CD14-positive monocyte (primary cell): ENCODE measurements at regions not wholly inside any gene's neighbourhood (a gene's known extent, or its start where the extent isn't known, plus 50 kb on each side); places are given as distances from the start of the nearest gene placed in this dataset.

ENCODE experiments used
- DNase-seq, 3 donors: peaks; one replicate each; pipeline ENCODE4 v3.0.0-alpha.2; 2011 to 2022
- H2AFZ ChIP-seq: 2 replicates; pipeline ENCODE4 v1.6.0; 2012; ENCODE audit warnings: mild to moderate bottlenecking, low read depth, low read length, inconsistent platforms; ENCODE audit not compliant: insufficient read depth, poor library complexity, severe bottlenecking
- H3K27ac ChIP-seq, 2 donors: 1 replicate in 1 of 2; 2 replicates in 1 of 2; pipeline ENCODE4 v1.5.1; 2012 to 2013; ENCODE audit warnings: low read length in 2 of 2, control low read depth in 1 of 2, inconsistent platforms in 1 of 2, low read depth in 1 of 2, mild to moderate bottlenecking in 1 of 2
- H3K27me3 ChIP-seq, 2 donors: one replicate each; pipeline versions ENCODE4 v1.6.0 to v1.6.1; 2011 to 2013; ENCODE audit warnings: low read length in 2 of 2; ENCODE audit not compliant: control insufficient read depth in 2 of 2, insufficient read depth in 2 of 2
- H3K36me3 ChIP-seq, 2 donors: replicated peaks in 1 of 2; 1 replicate in 1 of 2; 2 replicates in 1 of 2; pipeline versions ENCODE4 v1.5.1 to v1.6.1; 2012 to 2013; ENCODE audit warnings: low read length in 2 of 2, control low read depth in 1 of 2, inconsistent platforms in 1 of 2, mild to moderate bottlenecking in 1 of 2; ENCODE audit not compliant: insufficient read depth in 2 of 2, control insufficient read depth in 1 of 2
- H3K4me1 ChIP-seq, 2 donors: 1 replicate in 1 of 2; 2 replicates in 1 of 2; pipeline versions ENCODE4 v1.5.1 to v1.6.1; 2012 to 2013; ENCODE audit warnings: low read length in 2 of 2, control low read depth in 1 of 2, inconsistent platforms in 1 of 2, mild to moderate bottlenecking in 1 of 2, moderate library complexity in 1 of 2; ENCODE audit not compliant: insufficient read depth in 2 of 2, control insufficient read depth in 1 of 2
- H3K4me2 ChIP-seq: replicated peaks from 2 replicates; pipeline ENCODE3; 2012; ENCODE audit warnings: low read length, moderate library complexity, mild to moderate bottlenecking; ENCODE audit not compliant: poor library complexity, severe bottlenecking; ENCODE audit errors: extremely low read depth
- H3K4me3 ChIP-seq, 3 experiments: fragments of 200-600 bp in 1 of 3; sonication (generic) in 1 of 3; replicated peaks in 1 of 3; 1 replicate in 2 of 3; 2 replicates in 1 of 3; pipeline ENCODE4 v1.5.1; 2011 to 2013; ENCODE audit warnings: low read length in 3 of 3, mild to moderate bottlenecking in 3 of 3, control low read depth in 2 of 3, low read depth in 2 of 3, inconsistent platforms in 1 of 3, moderate library complexity in 1 of 3
- H3K79me2 ChIP-seq: 2 replicates; pipeline ENCODE4 v1.6.0; 2012; ENCODE audit warnings: mild to moderate bottlenecking, control low read depth, inconsistent platforms, low read length, moderate library complexity; ENCODE audit not compliant: insufficient read depth
- H3K9ac ChIP-seq: 2 replicates; pipeline ENCODE4 v1.6.0; 2017; ENCODE audit warnings: low read length, mild to moderate bottlenecking; ENCODE audit not compliant: insufficient read depth, poor library complexity, severe bottlenecking
- H3K9me3 ChIP-seq, 2 donors: replicated peaks in 1 of 2; 1 replicate in 1 of 2; 2 replicates in 1 of 2; pipeline versions ENCODE4 v1.5.1 to v1.6.1; 2012 to 2013; ENCODE audit warnings: low read length in 2 of 2, control low read depth in 1 of 2; ENCODE audit not compliant: control insufficient read depth in 1 of 2, insufficient read depth in 1 of 2
- H4K20me1 ChIP-seq: 2 replicates; pipeline ENCODE4 v1.6.0; 2012; ENCODE audit warnings: mild to moderate bottlenecking, low read length, control low read depth, moderate library complexity; ENCODE audit not compliant: insufficient read depth
- H3K27ac Mint-ChIP-seq, 7 donors: one replicate each; pipeline ENCODE4 v1.8.0; 2020; ENCODE audit warnings: mild to moderate bottlenecking in 7 of 7, mixed read lengths in 7 of 7, moderate library complexity in 6 of 7, inconsistent platforms in 2 of 7
- H3K27me3 Mint-ChIP-seq, 3 donors: one replicate each; pipeline ENCODE4 v1.8.0; 2021 to 2022; ENCODE audit warnings: low read depth in 3 of 3, mild to moderate bottlenecking in 3 of 3, mixed read lengths in 3 of 3, moderate library complexity in 3 of 3, inconsistent platforms in 1 of 3
- H3K36me3 Mint-ChIP-seq, 2 donors: one replicate each; pipeline ENCODE4 v1.8.0; 2020; ENCODE audit warnings: mixed read lengths in 2 of 2, inconsistent platforms in 1 of 2, mild to moderate bottlenecking in 1 of 2
- H3K4me1 Mint-ChIP-seq: one replicate; pipeline ENCODE4 v1.8.0; 2020; ENCODE audit warnings: mild to moderate bottlenecking, mixed read lengths
- H3K4me3 Mint-ChIP-seq, 2 donors: one replicate each; pipeline ENCODE4 v1.8.0; 2020; ENCODE audit warnings: mild to moderate bottlenecking in 2 of 2, mixed read lengths in 2 of 2, moderate library complexity in 1 of 2
- H3K9me3 Mint-ChIP-seq, 7 donors: one replicate each; pipeline ENCODE4 v1.8.0; 2020 to 2022; ENCODE audit warnings: mixed read lengths in 7 of 7, mild to moderate bottlenecking in 6 of 7, moderate library complexity in 6 of 7, inconsistent platforms in 2 of 7
- WGBS: methylation state at CpG from one replicate; pipeline ENCODE4 v1.1.5; 2013; ENCODE audit warnings: missing lambda C conversion rate; ENCODE audit not compliant: insufficient coverage; 5-methylcytosine and 5-hydroxymethylcytosine counted together
- intact Hi-C, 2 donors: fragments of 100-400 bp; cut with micrococcal nuclease; formaldehyde crosslinking; loops; one replicate each; pipeline versions ENCODE4 v1.15.0 to v1.15.1; 2023
- TF ChIP-seq, protein P1 (sequence below): fragments of 200-600 bp; IDR thresholded peaks from one replicate; pipeline ENCODE4 v1.8.0; 2022; ENCODE audit warnings: antibody characterized with exemption, mild to moderate bottlenecking

DNA sequence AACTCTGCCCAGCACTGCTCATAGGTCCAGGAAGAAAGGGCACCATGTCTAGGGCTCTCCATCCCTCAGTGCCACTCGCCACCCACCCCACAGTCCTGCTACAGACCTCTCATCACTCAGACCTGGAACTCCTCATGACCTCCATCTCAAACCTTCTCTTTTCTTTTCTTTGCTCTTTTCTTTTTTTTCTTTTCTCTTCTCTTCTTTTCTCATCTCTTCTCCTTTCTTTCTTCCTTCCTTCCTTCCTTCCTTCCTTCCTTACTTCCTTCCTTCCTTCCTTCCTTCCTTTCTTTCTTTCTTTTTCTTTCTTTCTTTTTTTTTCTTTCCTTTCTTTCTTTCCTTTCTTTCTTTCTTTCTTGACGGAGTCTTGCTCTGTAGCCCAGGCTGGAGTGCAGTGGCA, 122.2 kb downstream of the KLF6 start:
- Histone ChIP-seq H3K36me3 (no peaks in the 10 kb centered on the region), H3K27ac (no peak overlapping the region), H3K9me3 (no peaks in the 10 kb centered on the region), H3K79me2 (no peaks in the 10 kb centered on the region), H3K4me3 (no peak overlapping the region), H4K20me1 (no peaks in the 10 kb centered on the region), H3K4me1 (peaks cover 16 to 17% of the 10 kb centered on the region in 2 donors), H3K4me2 (no peak overlapping the region), H3K27me3 (no peaks in the 10 kb centered on the region), H3K9ac (no peak overlapping the region), H2AFZ (no peak overlapping the region)
- peaks cover 17% of the 10 kb centered on the region for H3K4me1 Mint-ChIP-seq
- 100% methylated on average over 2 of the region's 2 CpGs for WGBS
- peaks cover 3 to 11% (median 4%) of the 10 kb centered on the region in 3 donors for H3K27me3 Mint-ChIP-seq
- no peaks in the 10 kb centered on the region for H3K36me3 Mint-ChIP-seq
- TF ChIP-seq, protein P1, sequence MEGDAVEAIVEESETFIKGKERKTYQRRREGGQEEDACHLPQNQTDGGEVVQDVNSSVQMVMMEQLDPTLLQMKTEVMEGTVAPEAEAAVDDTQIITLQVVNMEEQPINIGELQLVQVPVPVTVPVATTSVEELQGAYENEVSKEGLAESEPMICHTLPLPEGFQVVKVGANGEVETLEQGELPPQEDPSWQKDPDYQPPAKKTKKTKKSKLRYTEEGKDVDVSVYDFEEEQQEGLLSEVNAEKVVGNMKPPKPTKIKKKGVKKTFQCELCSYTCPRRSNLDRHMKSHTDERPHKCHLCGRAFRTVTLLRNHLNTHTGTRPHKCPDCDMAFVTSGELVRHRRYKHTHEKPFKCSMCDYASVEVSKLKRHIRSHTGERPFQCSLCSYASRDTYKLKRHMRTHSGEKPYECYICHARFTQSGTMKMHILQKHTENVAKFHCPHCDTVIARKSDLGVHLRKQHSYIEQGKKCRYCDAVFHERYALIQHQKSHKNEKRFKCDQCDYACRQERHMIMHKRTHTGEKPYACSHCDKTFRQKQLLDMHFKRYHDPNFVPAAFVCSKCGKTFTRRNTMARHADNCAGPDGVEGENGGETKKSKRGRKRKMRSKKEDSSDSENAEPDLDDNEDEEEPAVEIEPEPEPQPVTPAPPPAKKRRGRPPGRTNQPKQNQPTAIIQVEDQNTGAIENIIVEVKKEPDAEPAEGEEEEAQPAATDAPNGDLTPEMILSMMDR, result no peak
- no peak overlapping the region for H3K4me3 Mint-ChIP-seq
- DNase-seq, result no peak
- no peak overlapping the region for H3K27ac Mint-ChIP-seq
- intact Hi-C loops, result no loop called here
- peaks cover 0 to 2% (median 0%) of the 10 kb centered on the region in 7 donors for H3K9me3 Mint-ChIP-seq

DNA sequence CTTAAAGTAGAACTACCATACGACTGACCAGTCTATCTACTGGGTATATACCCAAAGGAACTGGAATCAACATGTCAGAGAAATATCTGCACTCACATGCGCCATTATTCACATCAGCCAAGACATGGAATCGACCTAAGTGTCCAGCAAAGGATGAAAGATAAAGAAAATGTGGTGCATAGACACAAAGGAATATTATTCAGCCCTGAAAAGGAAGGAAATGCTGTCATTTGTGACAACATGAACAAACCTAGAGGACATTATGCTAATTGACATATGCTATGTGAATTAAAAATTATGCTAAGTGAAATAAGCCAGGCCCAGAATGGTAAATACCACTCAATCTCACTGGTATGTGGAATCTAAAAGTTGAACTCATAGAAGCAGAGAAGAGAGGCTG, 123.7 kb downstream of the KLF6 start:
- Mint-ChIP-seq H3K27me3 (peaks cover 3 to 11% (median 4%) of the 10 kb centered on the region in 3 donors), H3K9me3 (peaks cover 0 to 3% (median 0%) of the 10 kb centered on the region in 7 donors), H3K4me3 (no peak overlapping the region), H3K27ac (peak overlapping the region in 1 of 7 donors; percentile 27), H3K4me1 (peaks cover 2% of the 10 kb centered on the region), H3K36me3 (no peaks in the 10 kb centered on the region)
- Histone ChIP-seq H3K27ac (no peak overlapping the region), H3K9ac (no peak overlapping the region), H3K4me3 (no peak overlapping the region), H2AFZ (no peak overlapping the region), H3K27me3 (no peaks in the 10 kb centered on the region), H3K4me2 (no peak overlapping the region), H3K4me1 (peaks cover 1 to 2% of the 10 kb centered on the region in 2 donors), H4K20me1 (no peaks in the 10 kb centered on the region), H3K9me3 (no peaks in the 10 kb centered on the region), H3K36me3 (no peaks in the 10 kb centered on the region), H3K79me2 (no peaks in the 10 kb centered on the region)
- WGBS, result no CpG with 5 or more reads among the region's 3 CpGs
- intact Hi-C loops, result no loop called here
- DNase-seq, result no peak
- TF ChIP-seq, protein P1, result no peak
